ENCODE measurements at regions not wholly inside any gene's neighbourhood (a gene's known extent, or its start where the extent isn't known, plus 50 kb on each side); places are given as distances from the start of the nearest gene placed in this dataset.

DNA sequence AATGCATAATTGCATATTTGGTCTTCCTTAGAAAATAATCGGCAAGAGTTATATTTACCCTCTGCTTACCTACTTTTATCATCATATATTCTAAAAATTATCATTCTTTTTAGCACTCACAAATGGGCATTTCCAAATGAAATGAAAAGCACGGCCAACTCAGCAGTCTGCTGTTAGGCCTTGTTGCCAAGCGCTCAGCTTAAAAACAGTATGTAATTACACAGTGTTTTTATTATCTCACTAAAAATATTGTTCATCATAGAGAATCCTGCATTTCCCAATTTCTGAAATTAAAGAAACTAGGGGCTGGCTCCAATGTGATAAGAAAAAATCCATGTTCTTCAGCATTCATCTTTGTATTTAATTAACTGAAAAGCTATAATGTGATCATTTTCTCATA, 391.7 kb upstream of the ADARB2 start:
- DNase-seq = no peak

DNA sequence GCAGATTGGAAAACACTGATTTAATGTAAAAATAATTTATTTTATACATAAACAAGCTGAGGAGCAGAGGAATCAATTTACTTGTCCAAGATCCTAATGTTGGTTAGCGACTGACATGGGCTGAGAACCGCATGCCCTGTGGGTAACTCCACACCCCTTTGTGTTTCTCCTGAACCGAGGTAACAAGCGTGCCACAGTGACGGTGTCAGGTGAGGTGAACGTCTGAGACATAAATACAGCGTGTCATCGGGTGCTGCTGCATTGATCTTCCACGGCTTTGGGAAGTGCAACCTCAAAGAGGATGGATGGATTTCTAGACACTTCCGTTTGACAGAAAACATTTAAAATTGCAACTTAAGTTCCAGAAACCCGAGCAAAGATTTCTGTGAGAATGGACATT, 386.8 kb upstream of the ADARB2 start:
- DNase-seq = no peak

DNA sequence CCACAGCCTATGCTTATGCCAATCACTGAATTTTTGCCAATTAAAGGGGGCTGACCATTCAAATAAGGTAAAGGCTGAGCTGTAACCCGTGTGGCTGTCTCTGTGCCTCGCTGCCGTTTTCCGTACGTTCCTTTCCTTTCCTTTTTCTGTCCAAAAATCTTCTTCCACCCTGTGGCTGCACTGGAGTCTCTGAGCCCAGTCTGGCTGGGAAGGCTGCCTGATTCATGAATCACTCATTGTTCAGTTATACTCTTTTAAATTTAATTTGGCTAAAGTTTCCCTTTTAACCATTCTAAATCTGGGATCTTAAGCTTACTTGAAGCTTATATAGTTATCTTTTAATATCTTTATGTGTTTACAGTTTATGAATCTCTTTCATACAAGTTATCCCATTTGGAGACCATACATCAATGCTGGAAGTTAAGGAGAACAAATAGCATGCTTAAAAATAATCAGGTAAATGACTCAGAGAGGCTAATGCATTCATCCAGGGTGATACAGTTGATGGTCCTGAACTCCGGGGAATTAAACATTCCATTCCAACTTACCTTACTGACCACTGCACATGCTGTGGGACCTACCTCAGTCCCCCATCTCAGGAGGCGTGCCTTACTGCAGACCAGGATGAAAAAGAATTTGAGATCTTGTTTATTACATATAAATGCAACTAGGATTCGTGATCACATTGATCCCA, 385.3 kb upstream of the ADARB2 start:
- DNase-seq = no peak

DNA sequence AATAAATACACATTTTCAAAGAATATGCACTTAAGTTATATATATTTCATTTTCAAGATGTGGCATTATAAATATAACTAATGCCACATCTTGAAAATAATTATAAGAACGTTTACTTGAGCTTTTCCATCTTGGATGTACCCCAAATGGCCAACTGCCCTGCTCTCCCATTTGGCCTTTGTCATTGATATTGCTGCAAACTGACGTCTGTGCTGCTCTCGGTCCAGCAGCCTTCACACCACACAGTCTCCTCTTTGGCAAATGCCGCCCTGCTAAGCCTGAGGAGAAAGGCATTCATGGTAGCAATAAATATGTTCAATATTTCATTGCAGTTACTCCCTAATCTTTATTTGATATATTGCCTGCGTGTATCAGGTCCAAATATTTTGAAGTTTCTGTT, 384.6 kb upstream of the ADARB2 start:
- no peak for DNase-seq

DNA sequence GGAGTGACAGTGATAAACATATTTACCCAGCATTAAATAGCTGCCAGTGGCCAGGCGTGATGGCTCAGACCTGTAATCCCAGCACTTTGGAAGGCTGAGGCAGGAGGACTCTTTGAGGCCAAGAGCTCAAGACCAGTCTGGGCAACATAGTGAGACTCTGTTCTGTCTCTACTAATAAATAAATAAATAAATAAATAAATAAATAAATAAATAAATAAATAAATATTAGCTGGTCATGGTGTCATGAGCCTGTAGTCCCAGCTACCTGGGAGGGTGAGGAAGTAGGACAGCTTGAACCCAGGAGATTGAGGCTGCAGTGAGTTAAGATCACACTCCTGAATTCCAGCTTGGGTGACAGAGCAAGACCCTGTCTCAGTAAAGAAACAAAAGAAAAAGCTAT, 384.0 kb upstream of the ADARB2 start:
- DNase-seq = no peak

GRCh38 chr10:2120746-2121145, 383.4 kb upstream of the ADARB2 start:
- DNase-seq = no peak

- no peak for DNase-seq
Measured at GRCh38 chr10:2119316-2119715, 382.0 kb upstream of the ADARB2 start.

DNA sequence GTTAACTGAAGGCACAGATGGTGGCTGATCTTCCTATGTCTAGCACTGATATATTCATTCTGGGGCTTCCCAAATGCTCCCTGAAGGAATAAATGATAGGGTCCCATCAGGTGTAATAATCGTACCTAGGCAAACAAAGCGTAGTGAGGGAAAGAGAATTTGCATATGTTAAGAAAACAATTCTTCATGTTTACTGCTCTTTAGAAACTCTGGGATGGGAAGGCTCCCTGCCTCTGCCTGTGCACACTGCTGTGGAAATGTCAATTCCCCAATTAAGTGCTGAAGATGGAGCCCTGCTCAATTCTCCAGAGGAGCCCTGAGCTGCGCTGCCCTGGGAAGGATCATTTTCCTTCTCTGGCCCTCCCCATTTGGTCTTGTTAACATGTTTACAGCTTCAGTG, 380.9 kb upstream of the ADARB2 start:
- no peak for DNase-seq

- DNase-seq = no peak
Measured at GRCh38 chr10:2117641-2118040, 380.3 kb upstream of the ADARB2 start.

- no peak for DNase-seq
Measured at GRCh38 chr10:2111965-2112364, 374.6 kb upstream of the ADARB2 start.

- DNase-seq = no peak
Measured at GRCh38 chr10:2108496-2108895, 371.2 kb upstream of the ADARB2 start.

- DNase-seq = no peak
Measured at GRCh38 chr10:2106641-2107040, 369.3 kb upstream of the ADARB2 start.

GRCh38 chr10:2099321-2099720, 362.0 kb upstream of the ADARB2 start:
- DNase-seq = no peak

- no peak for DNase-seq
Measured at GRCh38 chr10:2097937-2098336, 360.6 kb upstream of the ADARB2 start.

DNA sequence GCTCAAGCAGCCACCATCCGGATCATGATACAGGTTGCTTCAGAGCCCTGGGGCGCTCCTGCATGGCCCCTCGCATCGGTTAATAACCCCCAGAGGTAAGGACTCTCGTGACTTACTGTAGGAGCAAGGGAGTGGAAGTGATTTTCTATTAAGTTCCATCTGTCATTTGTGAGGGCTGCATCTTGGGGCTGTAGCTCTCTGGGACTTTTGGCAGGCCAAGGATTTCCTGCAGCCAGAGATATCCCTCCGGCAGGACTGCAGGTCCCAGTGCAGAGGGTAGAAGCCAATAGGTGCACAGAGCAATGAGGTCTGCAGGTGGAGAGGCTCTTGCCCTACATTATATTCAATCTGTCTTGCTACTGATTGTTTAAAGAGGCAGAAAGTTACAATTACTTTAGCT, 356.8 kb upstream of the ADARB2 start:
- no peak for DNase-seq

GRCh38 chr10:2083591-2083990, 346.3 kb upstream of the ADARB2 start:
- no peak for DNase-seq

- no peak for DNase-seq
Measured at GRCh38 chr10:2081501-2081900, 344.2 kb upstream of the ADARB2 start.

- no peak for DNase-seq
Measured at GRCh38 chr10:2079603-2080078, 342.3 kb upstream of the ADARB2 start.

- no peak for DNase-seq
Measured at GRCh38 chr10:2077231-2077630, 339.9 kb upstream of the ADARB2 start.

DNA sequence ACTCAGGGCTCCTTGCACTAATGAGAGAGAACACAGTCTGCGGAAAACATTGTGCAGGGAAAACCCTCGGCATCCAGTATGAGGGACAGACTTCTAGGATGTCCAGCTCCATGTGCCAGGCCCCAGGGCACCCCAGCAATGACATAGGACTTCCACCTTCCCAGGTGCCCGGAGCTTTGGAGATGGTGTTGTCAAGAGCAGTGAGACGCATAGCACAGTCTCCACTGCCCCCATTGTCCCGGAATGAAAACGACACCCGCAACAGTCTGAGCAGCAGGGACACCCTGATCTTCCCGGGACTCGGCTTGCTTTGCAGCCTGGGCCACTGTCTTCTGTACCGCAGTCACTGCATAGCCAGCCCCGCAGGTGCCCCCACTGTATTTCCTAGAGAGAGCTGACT, 339.2 kb upstream of the ADARB2 start:
- DNase-seq = no peak

DNA sequence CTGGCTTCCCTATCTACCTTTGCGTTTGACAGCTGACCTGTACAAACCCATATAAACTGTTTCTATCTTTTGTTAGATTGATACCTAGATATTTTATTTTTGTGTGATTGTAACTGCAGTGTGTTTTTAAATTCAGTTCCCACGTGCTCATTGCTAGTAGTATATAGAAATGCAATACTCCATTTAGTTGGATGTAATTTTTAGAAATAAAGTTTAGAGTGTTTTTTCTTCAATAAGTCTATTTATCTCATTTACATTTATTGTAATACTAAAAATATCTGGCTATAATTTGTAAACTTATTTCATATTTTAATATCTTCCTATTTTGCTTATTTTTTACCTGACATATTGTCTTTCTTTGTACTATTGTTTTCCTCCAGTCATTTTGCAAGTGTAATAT, 329.7 kb upstream of the ADARB2 start:
- DNase-seq = no peak

GRCh38 chr10:2054728-2055127, 317.4 kb upstream of the ADARB2 start:
- DNase-seq = no peak

GRCh38 chr10:2053805-2054204, 316.5 kb upstream of the ADARB2 start:
- DNase-seq = no peak

DNA sequence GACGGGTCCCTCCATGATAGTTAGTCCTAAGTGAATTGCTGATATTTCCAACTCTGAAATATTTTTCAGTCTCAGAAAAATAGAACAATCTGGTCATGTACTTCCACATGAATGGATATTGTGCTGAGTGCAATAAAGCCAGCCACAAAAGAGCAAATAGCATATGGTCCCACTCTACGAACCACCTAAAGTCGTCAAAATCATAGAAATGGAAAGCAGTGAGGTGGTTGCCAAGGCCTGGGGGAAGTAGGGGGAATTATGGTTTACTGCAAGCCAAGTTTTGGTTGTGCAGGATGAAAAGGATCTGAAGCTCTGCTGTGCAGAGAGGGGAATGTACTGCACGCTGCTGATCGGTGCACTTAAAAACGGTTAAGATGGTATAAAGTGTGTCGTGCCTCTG, 313.8 kb upstream of the ADARB2 start:
- DNase-seq = no peak

GRCh38 chr10:2049560-2049959, 312.2 kb upstream of the ADARB2 start:
- no peak for DNase-seq

Data from KG1 (cell line).